Tibial nerve (tissue), 4 donors: ENCODE measurements at regions not wholly inside any gene's neighbourhood (a gene's known extent, or its start where the extent isn't known, plus 50 kb on each side); places are given as distances from the start of the nearest gene placed in this dataset.

Experiments
- CTCF ChIP-seq, 5 experiments: fragments of 200-600 bp in 3 of 5; fragments of 450-650 bp in 2 of 5; sonication (generic) in 3 of 5; IDR thresholded peaks; one replicate each; pipeline ENCODE4 v1.5.1; 2016 to 2019; ENCODE audit warnings: antibody characterized with exemption in 5 of 5, mild to moderate bottlenecking in 3 of 5, moderate library complexity in 2 of 5
- EP300 ChIP-seq, 2 donors: sonication (generic); formaldehyde crosslinking; IDR thresholded peaks; one replicate each; pipeline ENCODE4 v1.6.1; 2017; ENCODE audit warnings: antibody characterized with exemption in 2 of 2, mild to moderate bottlenecking in 1 of 2
- POLR2A ChIP-seq, 2 donors: fragments of 450-650 bp; IDR thresholded peaks; one replicate each; pipeline ENCODE4 v1.6.1; 2017; ENCODE audit warnings: antibody characterized with exemption in 2 of 2, mild to moderate bottlenecking in 2 of 2, moderate library complexity in 2 of 2

GRCh38 chr11:82636615-82637014, 97.0 kb downstream of the FAM181B start:
- no peak for TF ChIP-seq CTCF (IDR thresholded peaks at IDR 0.05)
- no peak for TF ChIP-seq POLR2A (IDR thresholded peaks at IDR 0.05)
- TF ChIP-seq EP300 (IDR thresholded peaks at IDR 0.05) = no peak
